ENCODE measurements at regions not wholly inside any gene's neighbourhood (a gene's known extent, or its start where the extent isn't known, plus 50 kb on each side); places are given as distances from the start of the nearest gene placed in this dataset.
"Not testable (repeated sequence)": the region's sequence is repeated elsewhere in the genome, so short reads cannot be mapped to it uniquely, and the experiment has no call there.

GRCh38 chr15:59833366-59833765 lies 144.2 kb upstream of the BNIP2 start:
- DNase-seq (ENCODE audit: low spot score): no peak

GRCh38 chr15:59830873-59831272 lies 141.8 kb upstream of the BNIP2 start:
- DNase-seq (ENCODE audit: low spot score): no peak

DNA sequence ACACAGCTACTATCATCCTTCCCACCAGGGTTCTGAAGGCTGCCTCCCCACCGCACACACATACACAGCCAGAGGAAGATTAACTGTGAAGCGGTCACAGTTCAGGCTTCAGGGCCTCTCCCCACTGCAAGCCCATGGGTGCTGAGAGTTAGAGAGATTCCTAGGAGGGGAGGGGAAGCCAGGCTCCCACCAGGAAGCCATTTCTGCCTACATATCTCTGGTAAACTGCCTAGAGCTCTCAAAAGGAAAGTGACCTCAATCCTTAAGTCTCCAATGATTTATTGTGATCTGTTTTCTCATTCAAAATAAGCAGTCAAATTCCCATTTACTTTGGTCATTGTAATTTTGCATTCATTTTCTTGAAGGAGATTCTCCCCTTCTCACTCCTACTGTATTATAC lies 141.0 kb upstream of the BNIP2 start:
- no peak for DNase-seq (ENCODE audit: low spot score)

- peak; percentile 9 for DNase-seq (ENCODE audit: low spot score)
Measured at GRCh38 chr15:59828861-59829260, 139.7 kb upstream of the BNIP2 start.

- DNase-seq (ENCODE audit: low spot score): no peak
Measured at GRCh38 chr15:59828263-59828662, 139.1 kb upstream of the BNIP2 start.

DNA sequence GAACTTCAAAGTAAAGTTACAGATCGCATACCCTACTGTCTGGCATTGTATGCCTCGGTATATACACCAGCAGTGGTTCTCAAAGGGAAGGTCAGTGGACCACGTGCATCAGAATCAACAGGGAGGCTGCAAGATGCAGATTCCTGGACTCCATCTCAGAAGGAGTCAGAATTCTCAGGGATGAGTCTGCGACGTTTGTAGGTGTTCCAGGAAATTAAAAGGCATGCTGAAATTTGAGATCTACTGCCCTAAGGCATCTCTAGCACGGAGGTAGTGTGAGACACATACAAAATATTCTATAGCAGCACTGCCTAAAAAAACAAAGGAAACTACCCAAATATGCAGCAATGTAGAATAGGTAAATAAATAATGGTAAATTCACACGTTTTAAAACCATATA lies 136.8 kb upstream of the BNIP2 start:
- no peak for DNase-seq (ENCODE audit: low spot score)

GRCh38 chr15:59821286-59821685 lies 132.2 kb upstream of the BNIP2 start:
- no peak for DNase-seq (ENCODE audit: low spot score)

DNA sequence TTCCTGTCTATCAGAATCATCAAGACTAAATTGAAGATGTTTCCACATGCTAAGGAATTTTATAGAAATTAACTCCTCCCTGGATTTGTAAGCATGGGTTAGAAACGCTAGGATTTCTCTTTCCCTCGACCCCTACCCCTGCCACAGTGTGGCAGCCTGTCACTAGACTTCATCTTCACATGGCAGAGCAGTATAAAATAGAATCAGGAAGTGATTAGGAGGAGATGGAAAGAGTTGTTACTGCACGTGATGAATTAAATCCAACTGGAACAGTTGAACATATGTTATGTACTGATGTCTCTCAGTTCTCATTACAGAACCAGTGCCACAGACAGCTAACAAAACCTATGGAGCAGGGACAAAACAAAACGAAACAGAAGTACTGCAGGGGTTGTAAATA lies 130.0 kb upstream of the BNIP2 start:
- DNase-seq (ENCODE audit: low spot score): no peak

DNA sequence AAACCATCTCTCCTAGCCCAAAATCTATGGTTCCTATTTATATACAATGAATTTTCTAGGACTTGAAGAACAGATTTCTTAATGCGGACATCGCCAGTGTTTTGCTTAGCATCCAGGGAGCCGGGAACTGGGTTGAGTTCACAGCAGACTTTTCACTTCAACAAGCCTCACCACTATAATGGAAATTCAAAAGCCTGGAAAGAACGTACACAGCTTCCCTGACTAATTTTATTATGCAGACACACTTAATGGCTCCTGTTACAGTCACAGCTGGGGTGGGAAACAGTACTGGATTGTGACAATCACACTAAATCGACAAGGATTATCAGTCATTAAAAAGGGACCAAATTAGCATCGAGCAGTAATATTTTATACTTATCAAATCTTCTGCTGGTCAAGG lies 129.2 kb upstream of the BNIP2 start:
- DNase-seq (ENCODE audit: low spot score): no peak

GRCh38 chr15:59817834-59818233 lies 128.7 kb upstream of the BNIP2 start:
- no peak for DNase-seq (ENCODE audit: low spot score)

GRCh38 chr15:59817053-59817452 lies 127.9 kb upstream of the BNIP2 start:
- DNase-seq (ENCODE audit: low spot score): no peak

DNA sequence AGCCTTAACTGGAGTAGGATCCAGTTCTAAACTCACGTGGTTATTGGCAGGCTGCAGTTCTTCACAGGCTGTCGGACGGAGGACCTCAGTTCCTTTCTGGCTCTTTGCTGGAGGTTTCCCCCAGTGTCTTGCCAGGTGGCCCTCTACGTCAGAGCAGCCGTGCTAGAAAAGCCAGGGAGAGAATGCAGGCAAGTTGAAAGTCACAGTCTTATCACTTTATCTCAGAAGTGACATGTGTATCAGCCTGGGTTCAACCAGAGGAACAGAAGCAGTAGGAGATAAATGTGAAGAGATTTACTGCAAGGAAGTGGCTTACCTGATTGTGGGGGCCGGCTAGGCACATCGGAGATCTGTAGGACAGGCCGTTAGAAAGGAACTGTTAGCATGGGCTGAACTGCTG lies 125.3 kb upstream of the BNIP2 start:
- no peak for DNase-seq (ENCODE audit: low spot score)

GRCh38 chr15:59812889-59813288 lies 123.8 kb upstream of the BNIP2 start:
- no peak for DNase-seq (ENCODE audit: low spot score)

DNA sequence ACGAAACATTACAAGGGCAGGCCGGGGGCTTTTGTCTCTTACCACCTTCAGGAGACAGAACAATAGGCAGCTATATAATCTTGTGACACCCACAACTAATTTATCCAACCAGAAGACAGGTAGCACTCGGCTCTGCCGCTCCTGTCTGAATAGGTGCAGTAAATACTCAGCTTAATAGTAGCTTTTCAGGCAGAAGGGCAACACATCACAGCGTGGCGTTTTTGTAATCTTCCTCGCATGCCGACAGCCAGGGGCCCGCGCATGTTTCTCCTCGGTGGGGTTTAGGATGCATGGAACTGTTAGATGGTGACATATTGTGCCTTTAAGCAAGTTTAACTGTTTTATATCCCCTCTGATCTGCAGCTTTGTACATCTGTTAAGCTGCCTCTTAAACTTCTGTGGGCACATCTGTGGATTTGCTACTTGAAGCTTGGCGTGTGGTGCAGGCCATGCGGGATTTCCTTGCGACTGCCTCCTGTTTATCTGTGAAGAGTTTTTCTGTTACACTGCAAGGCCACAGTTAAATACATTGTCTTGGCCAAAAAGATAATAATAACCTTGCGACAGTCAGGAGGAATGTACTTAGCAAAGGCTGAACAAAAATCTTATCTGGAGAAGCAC lies 123.2 kb upstream of the BNIP2 start:
- no peak for DNase-seq (ENCODE audit: low spot score)

- DNase-seq (ENCODE audit: low spot score): peak; percentile 66
Measured at GRCh38 chr15:59803293-59803966, 114.3 kb upstream of the BNIP2 start.

DNA sequence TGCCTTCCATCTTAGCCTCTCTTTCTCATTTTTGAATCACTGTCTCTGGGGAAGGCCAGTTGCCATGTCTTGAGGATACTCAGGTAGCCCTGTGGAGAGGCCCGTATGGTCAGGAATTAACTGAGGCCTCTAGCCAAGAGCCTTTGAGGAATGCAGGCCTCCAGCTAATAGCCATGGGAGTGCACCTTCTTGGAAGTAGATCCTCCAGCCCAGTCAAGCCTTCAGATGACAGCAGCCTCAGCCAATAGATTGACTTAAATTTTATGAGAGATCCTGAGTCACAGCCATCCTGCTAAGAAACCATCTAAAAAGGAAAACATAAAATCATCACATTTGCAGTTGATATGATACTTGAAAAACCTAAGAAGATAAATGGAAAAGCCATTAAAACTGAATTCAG lies 112.5 kb upstream of the BNIP2 start:
- DNase-seq (ENCODE audit: low spot score): no peak

GRCh38 chr15:59798605-59798917 lies 109.4 kb upstream of the BNIP2 start:
- no peak for DNase-seq (ENCODE audit: low spot score)

DNA sequence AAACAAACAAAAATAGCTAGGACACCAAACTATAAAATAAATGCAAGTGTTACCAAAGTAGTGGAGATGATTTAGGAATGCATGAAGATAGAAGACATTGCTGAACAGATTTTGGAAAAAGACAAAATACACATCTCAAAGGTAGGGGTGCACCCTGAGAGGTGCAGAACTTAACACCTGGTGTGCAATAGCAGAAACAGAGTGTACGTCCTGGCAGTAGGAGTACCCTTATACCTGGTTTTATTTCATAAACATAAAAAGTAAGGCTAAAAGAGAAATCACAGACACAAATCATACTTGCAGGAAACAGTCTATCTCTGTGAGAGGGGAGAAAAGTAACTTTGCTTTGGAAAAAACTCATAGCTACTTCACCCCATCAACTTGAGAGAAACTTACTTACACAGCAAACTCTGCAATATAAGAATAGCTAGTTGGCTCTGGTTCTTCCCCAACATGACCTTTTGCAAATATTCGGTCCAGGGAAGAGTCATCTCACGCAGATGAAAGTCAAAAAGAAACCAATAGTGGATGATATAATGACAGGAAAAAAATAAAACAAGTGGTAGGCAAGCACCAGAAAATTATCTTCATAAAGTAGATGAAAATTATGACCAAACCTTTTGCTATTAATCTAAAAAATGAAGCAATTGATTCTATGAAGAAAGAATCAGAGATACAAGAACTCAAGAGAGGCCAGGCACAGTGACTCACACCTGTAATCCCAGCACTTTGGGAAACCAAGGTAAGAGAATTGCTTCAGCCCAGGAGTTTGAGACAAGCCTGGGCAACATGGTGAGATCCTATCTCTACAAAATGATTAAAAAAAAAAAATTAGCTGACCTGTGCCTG lies 108.9 kb upstream of the BNIP2 start:
- DNase-seq (ENCODE audit: low spot score): no peak

- no peak for DNase-seq (ENCODE audit: low spot score)
Measured at GRCh38 chr15:59794229-59794886, 105.2 kb upstream of the BNIP2 start.

DNA sequence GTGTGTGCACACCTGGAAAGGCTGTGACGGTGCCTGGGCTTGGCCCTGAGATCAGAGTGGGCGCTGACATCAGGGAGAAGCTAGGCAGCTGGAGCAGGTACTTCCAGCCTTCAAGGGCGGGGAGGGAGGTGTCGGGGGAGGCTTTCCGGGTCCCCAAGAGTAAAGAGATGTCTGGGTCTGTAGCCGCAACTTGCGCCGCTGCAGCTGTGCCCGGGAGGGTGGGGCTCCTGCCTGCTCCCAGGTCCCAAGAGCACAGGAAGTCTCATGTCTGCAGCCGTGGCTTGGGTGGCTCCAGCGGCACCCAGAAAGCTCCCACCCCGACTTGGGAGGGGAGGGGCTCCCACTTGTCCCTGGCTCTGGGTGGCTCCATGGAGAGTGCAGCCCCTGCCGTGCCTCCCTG lies 103.2 kb upstream of the BNIP2 start:
- DNase-seq (ENCODE audit: low spot score): no peak

DNA sequence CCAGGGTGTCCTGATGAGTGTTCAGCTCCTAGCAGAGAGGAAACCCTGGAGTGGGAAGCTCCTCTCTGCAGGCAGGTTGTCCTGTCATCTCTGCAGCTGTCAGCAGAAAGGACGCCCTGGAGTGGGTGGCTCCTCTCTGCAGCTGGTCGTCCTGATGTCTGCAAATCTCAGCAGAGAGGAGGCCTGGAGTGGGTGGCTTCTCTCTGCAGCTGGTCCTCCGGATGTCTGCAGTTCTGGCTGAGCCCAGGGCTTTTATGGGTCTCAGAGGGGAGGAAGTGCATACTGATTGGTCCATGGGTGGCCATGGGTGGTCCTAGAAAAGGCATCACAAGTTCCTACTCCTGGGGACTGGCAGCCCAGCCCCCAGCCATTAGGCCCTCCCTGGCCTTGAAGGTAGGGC lies 102.6 kb upstream of the BNIP2 start:
- DNase-seq (ENCODE audit: low spot score): no peak

- no peak for DNase-seq (ENCODE audit: low spot score)
Measured at GRCh38 chr15:59791079-59791478, 102.0 kb upstream of the BNIP2 start.

DNA sequence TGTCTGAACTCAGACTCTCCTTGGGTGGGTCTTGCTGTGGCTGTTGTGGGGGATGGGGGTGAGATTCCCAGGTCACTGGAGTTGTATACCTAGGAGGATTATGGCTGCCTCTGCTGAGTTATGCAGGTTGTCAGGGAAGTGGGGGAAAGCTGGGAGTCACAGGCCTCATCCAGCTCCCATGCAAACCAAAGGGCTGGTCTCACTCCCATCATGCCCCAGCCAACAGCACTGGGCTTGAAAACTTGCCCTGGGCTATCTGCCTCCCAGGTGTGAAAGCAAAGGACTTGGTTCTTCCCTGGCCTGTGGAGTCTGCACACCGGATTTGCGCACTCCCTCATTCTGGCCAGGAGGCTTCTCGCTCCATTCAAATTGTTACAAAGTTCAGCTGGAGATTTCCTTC lies 97.3 kb upstream of the BNIP2 start:
- not testable (repeated sequence) for DNase-seq (ENCODE audit: low spot score)
